ENCODE measurements at regions not wholly inside any gene's neighbourhood (a gene's known extent, or its start where the extent isn't known, plus 50 kb on each side); places are given as distances from the start of the nearest gene placed in this dataset.

- FAIRE-seq (no peak), DNase-seq (no peak), ATAC-seq (no peak)
- no peak for TF ChIP-seq CTCF (IDR thresholded peaks at IDR 0.05)
- Histone ChIP-seq H3K27me3 (peaks cover 0 to 11% (median 0%) of the 10 kb centered on the region in 4 donors), H3K4me1 (no peaks in the 10 kb centered on the region), H3K27ac (no peak overlapping the region), H3K4me3 (no peak overlapping the region), H3K36me3 (no peaks in the 10 kb centered on the region), H3K9me3 (no peaks in the 10 kb centered on the region)
- intact Hi-C loops (cut with DNase I): no loop called here
Measured at GRCh38 chrX:97740044-97740443, 856.3 kb downstream of the RPA4 start.

GRCh38 chrX:97740886-97741285, 857.2 kb downstream of the RPA4 start:
- peaks cover 0 to 11% (median 0%) of the 10 kb centered on the region in 4 donors for H3K27me3 ChIP-seq
- H3K27ac ChIP-seq: no peak overlapping the region
- 17 to 19% methylated on average over 1 of the region's 1 CpG for WGBS, 2 donors
- intact Hi-C loops (cut with DNase I): no loop called here
- TF ChIP-seq CTCF (IDR thresholded peaks at IDR 0.05): no peak
- H3K36me3 ChIP-seq: no peaks in the 10 kb centered on the region
- DNase-seq (no peak), ATAC-seq (no peak), FAIRE-seq (no peak)
- no peak overlapping the region for H3K4me3 ChIP-seq
- no peaks in the 10 kb centered on the region for H3K4me1 ChIP-seq
- H3K9me3 ChIP-seq: no peaks in the 10 kb centered on the region

- intact Hi-C loops (cut with DNase I): no loop called here
- no peak for ATAC-seq
- Histone ChIP-seq H3K27me3 (peaks cover 0 to 25% (median 0%) of the 10 kb centered on the region in 4 donors), H3K9me3 (no peaks in the 10 kb centered on the region), H3K4me3 (no peak overlapping the region), H3K27ac (no peak overlapping the region), H3K36me3 (no peaks in the 10 kb centered on the region), H3K4me1 (no peaks in the 10 kb centered on the region)
- WGBS, 2 donors: 62 to 70% methylated on average over 3 of the region's 3 CpGs
- FAIRE-seq: no peak
- no peak for TF ChIP-seq CTCF (IDR thresholded peaks at IDR 0.05)
- DNase-seq: peak in 2 of 6 donors; percentile 41 to 55
Measured at GRCh38 chrX:97743014-97743413, 859.3 kb downstream of the RPA4 start.

GRCh38 chrX:97747346-97747745, 863.6 kb downstream of the RPA4 start:
- no peak overlapping the region for H3K4me3 ChIP-seq
- ATAC-seq (no peak), DNase-seq (no peak), FAIRE-seq (no peak)
- no peaks in the 10 kb centered on the region for H3K4me1 ChIP-seq
- no peak for TF ChIP-seq CTCF (IDR thresholded peaks at IDR 0.05)
- intact Hi-C loops (cut with DNase I): no loop called here
- H3K27ac ChIP-seq: no peak overlapping the region
- 50 to 69% methylated on average over 7 of the region's 7 CpGs for WGBS, 2 donors
- H3K27me3 ChIP-seq: peaks cover 0 to 31% (median 0%) of the 10 kb centered on the region in 4 donors
- no peaks in the 10 kb centered on the region for H3K9me3 ChIP-seq
- H3K36me3 ChIP-seq: no peaks in the 10 kb centered on the region

GRCh38 chrX:97751016-97751415, 867.3 kb downstream of the RPA4 start:
- H3K4me1 ChIP-seq: no peaks in the 10 kb centered on the region
- FAIRE-seq: no peak
- intact Hi-C loops (cut with DNase I): no loop called here
- no peak for TF ChIP-seq CTCF (IDR thresholded peaks at IDR 0.05)
- DNase-seq: no peak
- H3K27ac ChIP-seq: no peak overlapping the region
- no peak overlapping the region for H3K4me3 ChIP-seq
- 39 to 43% methylated on average over 4 of the region's 4 CpGs for WGBS, 2 donors
- H3K27me3 ChIP-seq: peaks cover 0 to 26% (median 3%) of the 10 kb centered on the region in 4 donors
- no peaks in the 10 kb centered on the region for H3K9me3 ChIP-seq
- ATAC-seq: no peak
- no peaks in the 10 kb centered on the region for H3K36me3 ChIP-seq

Data from pancreas (tissue), 10 donors.